K562 (cell line): ENCODE measurements at regions not wholly inside any gene's neighbourhood (a gene's known extent, or its start where the extent isn't known, plus 50 kb on each side); places are given as distances from the start of the nearest gene placed in this dataset.

Source experiments
- ATAC-seq: fragments of 200-7000 bp; cut with Tn5 transposase; 3 replicates; pipeline ENCODE4 v1.9.1; 2020; ENCODE audit warnings: moderate library complexity
- BruUV-seq: library from RNA; stranded (reverse); fragments of 400-500 nt; replicated peaks from 2 replicates; lab custom pipeline; 2021; lab: Mats Ljungman, UMichigan
- CTCF ChIA-PET: fragments of 300-600 bp; formaldehyde crosslinking; extraction: SDS; loops from one replicate; lab custom pipeline; 2021; ENCODE audit warnings: low intra/inter-chr PET ratio; lab: Yijun Ruan, JAX
- POLR2A ChIA-PET: fragments of 300-600, 350-650 bp; sonication (Branson Sonifier 250); formaldehyde crosslinking; extraction: SDS; loops from one replicate; lab custom pipeline; 2021; ENCODE audit warnings: antibody characterized with exemption, inconsistent platforms; lab: Yijun Ruan, JAX
- DNase-seq, 4 experiments: peaks; one replicate each; pipeline versions ENCODE4 v3.0.0 to v3.0.0-alpha.2; 2011 to 2018; ENCODE audit warnings: low spot score in 3 of 4, mixed read lengths in 3 of 4; ENCODE audit errors: extremely low read depth in 1 of 4
- FAIRE-seq: peaks from 2 replicates; lab custom pipeline; 2011; peaks lifted over from hg19 to GRCh38; lab: Jason Lieb, UNC
- H2AFZ ChIP-seq: 2 replicates; pipeline ENCODE4 v1.6.0; 2011; ENCODE audit warnings: low read depth, low read length, control low read depth, inconsistent platforms
- H3K27ac ChIP-seq: fragments of 200-600 bp; 3 replicates; pipeline ENCODE4 v1.8.0; 2011; ENCODE audit warnings: low read depth, mild to moderate bottlenecking, control low read depth, inconsistent platforms, low read length, moderate library complexity, mixed read lengths; ENCODE audit errors: extremely low read depth
- H3K27me3 ChIP-seq, 2 experiments: fragments of 300-600 bp in 1 of 2; 2 replicates in 1 of 2; 3 replicates in 1 of 2; pipeline versions ENCODE4 v1.6.0 to v1.8.0; 2011; ENCODE audit warnings: inconsistent platforms in 2 of 2, low read length in 2 of 2, mild to moderate bottlenecking in 1 of 2, mixed read lengths in 1 of 2, moderate library complexity in 1 of 2; ENCODE audit not compliant: control insufficient read depth in 2 of 2, insufficient read depth in 2 of 2
- H3K36me3 ChIP-seq: fragments of 300-600 bp; 3 replicates; pipeline ENCODE4 v1.8.0; 2011; ENCODE audit warnings: mild to moderate bottlenecking, low read length, inconsistent platforms; ENCODE audit not compliant: control insufficient read depth, insufficient read depth
- H3K4me1 ChIP-seq, 2 experiments: fragments of 200-600 bp in 1 of 2; replicated peaks in 1 of 2; 2 replicates in 1 of 2; 3 replicates in 1 of 2; pipeline versions ENCODE4 v1.5.1 to v1.8.0; 2011; ENCODE audit warnings: inconsistent platforms in 2 of 2, low read length in 2 of 2, mild to moderate bottlenecking in 1 of 2, mixed read lengths in 1 of 2, moderate library complexity in 1 of 2; ENCODE audit not compliant: control insufficient read depth in 2 of 2, insufficient read depth in 2 of 2
- H3K4me2 ChIP-seq: 2 replicates; pipeline ENCODE4 v1.6.1; 2011; ENCODE audit warnings: low read length, control low read depth, inconsistent platforms, mixed read lengths; ENCODE audit not compliant: insufficient read depth
- H3K4me3 ChIP-seq: fragments of 200-600 bp; sonication (generic), shearing (Covaris generic); 2 replicates; pipeline ENCODE4 v1.5.1; 2016; ENCODE audit warnings: control low read depth, inconsistent platforms
- H3K79me2 ChIP-seq: fragments of 200-600 bp; 3 replicates; pipeline ENCODE4 v1.8.0; 2011; ENCODE audit warnings: low read length, inconsistent platforms; ENCODE audit not compliant: control insufficient read depth, insufficient read depth
- H3K9ac ChIP-seq, 2 experiments: 2 replicates each; pipeline versions ENCODE4 v1.6.0 to v1.6.1; 2011; ENCODE audit warnings: low read depth in 2 of 2, low read length in 2 of 2, control low read depth in 1 of 2, inconsistent platforms in 1 of 2, mild to moderate bottlenecking in 1 of 2, mixed read lengths in 1 of 2; ENCODE audit not compliant: insufficient read depth in 1 of 2
- H3K9me1 ChIP-seq: one replicate; pipeline ENCODE4 v1.6.0; 2011; ENCODE audit warnings: inconsistent platforms, mild to moderate bottlenecking, low read length, moderate library complexity; ENCODE audit not compliant: control insufficient read depth, insufficient read depth
- H3K9me3 ChIP-seq: replicated peaks from 2 replicates; pipeline ENCODE4 v1.5.1; 2011; ENCODE audit warnings: low read depth, low read length, inconsistent platforms; ENCODE audit not compliant: control insufficient read depth, insufficient read depth
- H4K20me1 ChIP-seq: replicated peaks from 2 replicates; pipeline ENCODE4 v1.6.1; 2011; ENCODE audit warnings: low read length, inconsistent platforms, mixed read lengths; ENCODE audit not compliant: control insufficient read depth, insufficient read depth
- HIVEP1 ChIP-seq: fragments of 250-450 bp; sonication (Bioruptor Pico); IDR thresholded peaks from 2 replicates; pipeline ENCODE4 v1.4.0; 2020; ENCODE audit warnings: mild to moderate bottlenecking
- LARP7 ChIP-seq: fragments of 450-650 bp; IDR thresholded peaks from 2 replicates; pipeline ENCODE4 v1.6.1; 2016
- MYNN ChIP-seq, 2 experiments: sonication (generic); formaldehyde crosslinking in 1 of 2; IDR thresholded peaks; 2 replicates each; pipeline versions ENCODE4 v1.5.0 to v1.6.1; 2016 to 2020; ENCODE audit warnings: antibody characterized with exemption in 1 of 2, missing genetic modification reagents in 1 of 2
- PURB ChIP-seq: sonication (generic); formaldehyde crosslinking; IDR thresholded peaks from 2 replicates; pipeline ENCODE4 v1.9.0; 2021; ENCODE audit warnings: low read depth, mild to moderate bottlenecking, missing genetic modification reagents
- RAD51 ChIP-seq: fragments of 450-650 bp; IDR thresholded peaks from 2 replicates; pipeline ENCODE4 v1.7.1; 2016; ENCODE audit warnings: low read depth, mild to moderate bottlenecking, borderline replicate concordance
- SIRT6 ChIP-seq: IDR thresholded peaks from one replicate; pipeline ENCODE4 v1.6.1; 2012; ENCODE audit warnings: low read depth, mild to moderate bottlenecking, control low read depth, inconsistent platforms, low read length, moderate library complexity
- ZNF146 ChIP-seq: IDR thresholded peaks from one replicate; pipeline ENCODE4 v1.6.1; 2018; ENCODE audit warnings: missing compliant biosample characterization; ENCODE audit not compliant: unreplicated experiment
- ZNF589 ChIP-seq: fragments of 200-800 bp; sonication (Bioruptor generic); IDR thresholded peaks from 2 replicates; pipeline ENCODE4 v1.6.1; 2016; ENCODE audit warnings: low read depth, missing genetic modification characterization, missing compliant biosample characterization
- WGBS: fragments of 100-300 bp; shearing (Covaris generic); methylation state at CpG from one replicate; pipeline ENCODE4 v1.1.6; 2016; ENCODE audit warnings: low coverage, mixed read lengths; ENCODE audit not compliant: insufficient coverage; ENCODE audit errors: missing lambda C conversion rate; 5-methylcytosine and 5-hydroxymethylcytosine counted together
- in situ Hi-C: fragments of 300-500 bp; cut with MboI; formaldehyde crosslinking; loops from 4 replicates; pipeline ENCODE4 v1.15.0; 2018; ENCODE audit warnings: inconsistent platforms, mixed read lengths
- intact Hi-C: fragments of 100-400 bp; cut with micrococcal nuclease; formaldehyde crosslinking; loops from 2 replicates; pipeline ENCODE4 v1.14.2; 2022
- TF ChIP-seq, protein P1 (sequence below): fragments of 450-650 bp; IDR thresholded peaks from 2 replicates; pipeline ENCODE4 v1.6.1; 2017; ENCODE audit warnings: antibody characterized with exemption, mild to moderate bottlenecking
- TF ChIP-seq, protein P2 (sequence below): fragments of 450-650 bp; formaldehyde crosslinking; IDR thresholded peaks from 2 replicates; pipeline ENCODE4 v1.4.0; 2020; ENCODE audit warnings: mild to moderate bottlenecking, moderate library complexity

DNA sequence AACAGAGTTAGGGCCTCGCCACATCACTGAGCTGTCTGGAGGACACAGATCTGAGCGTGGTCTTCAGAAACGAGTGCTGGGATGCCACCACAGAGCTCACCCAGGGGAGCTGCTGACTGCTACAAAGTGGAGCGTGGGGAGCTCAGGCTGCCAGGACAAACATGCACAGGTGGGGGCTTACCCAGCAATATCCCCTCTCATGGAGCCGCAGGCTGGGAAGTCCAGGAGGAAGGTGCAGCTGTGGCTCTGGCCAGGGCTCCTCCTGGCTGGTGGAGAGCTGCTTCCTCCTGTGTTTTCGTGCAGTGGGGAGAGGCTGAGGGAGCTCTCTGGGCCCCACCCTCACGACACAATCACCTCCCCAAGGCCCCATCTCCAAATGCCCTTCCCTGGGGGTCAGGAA is 368.6 kb upstream of the IRX4 start:
- Histone ChIP-seq H2AFZ (no peak overlapping the region), H3K9me1 (no peaks in the 10 kb centered on the region), H3K4me1 (no peaks in the 10 kb centered on the region), H3K36me3 (no peaks in the 10 kb centered on the region), H3K4me2 (no peak overlapping the region), H3K9ac (no peak overlapping the region), H4K20me1 (no peaks in the 10 kb centered on the region; the same call in 1 of the 2 replicates), H3K79me2 (no peaks in the 10 kb centered on the region), H3K27ac (no peak overlapping the region)
- ChIA-PET CTCF (no interaction called here), POLR2A (interaction anchor here (0.5 kb wide), 1 partner anchor 35 kb away, joined by 5 read pairs; no protein-coding TSS in a partner anchor)
- intact Hi-C loops, result no loop called here
- no peak for ATAC-seq
- 0% methylated on average over 7 of the region's 7 CpGs for WGBS
- DNase-seq, result no peak
- TF ChIP-seq RAD51, result no peak
- no peak for TF ChIP-seq PURB
- no peak for TF ChIP-seq LARP7
- TF ChIP-seq ZNF146 (CRISPR knock-in tag), result no peak
- no peak for TF ChIP-seq HIVEP1 (CRISPR knock-in tag)
- TF ChIP-seq MYNN (IDR thresholded peaks at IDR 0.05), result no peak
- no peak for TF ChIP-seq MYNN (CRISPR knock-in tag; IDR thresholded peaks at IDR 0.05)
- TF ChIP-seq, protein P1, sequence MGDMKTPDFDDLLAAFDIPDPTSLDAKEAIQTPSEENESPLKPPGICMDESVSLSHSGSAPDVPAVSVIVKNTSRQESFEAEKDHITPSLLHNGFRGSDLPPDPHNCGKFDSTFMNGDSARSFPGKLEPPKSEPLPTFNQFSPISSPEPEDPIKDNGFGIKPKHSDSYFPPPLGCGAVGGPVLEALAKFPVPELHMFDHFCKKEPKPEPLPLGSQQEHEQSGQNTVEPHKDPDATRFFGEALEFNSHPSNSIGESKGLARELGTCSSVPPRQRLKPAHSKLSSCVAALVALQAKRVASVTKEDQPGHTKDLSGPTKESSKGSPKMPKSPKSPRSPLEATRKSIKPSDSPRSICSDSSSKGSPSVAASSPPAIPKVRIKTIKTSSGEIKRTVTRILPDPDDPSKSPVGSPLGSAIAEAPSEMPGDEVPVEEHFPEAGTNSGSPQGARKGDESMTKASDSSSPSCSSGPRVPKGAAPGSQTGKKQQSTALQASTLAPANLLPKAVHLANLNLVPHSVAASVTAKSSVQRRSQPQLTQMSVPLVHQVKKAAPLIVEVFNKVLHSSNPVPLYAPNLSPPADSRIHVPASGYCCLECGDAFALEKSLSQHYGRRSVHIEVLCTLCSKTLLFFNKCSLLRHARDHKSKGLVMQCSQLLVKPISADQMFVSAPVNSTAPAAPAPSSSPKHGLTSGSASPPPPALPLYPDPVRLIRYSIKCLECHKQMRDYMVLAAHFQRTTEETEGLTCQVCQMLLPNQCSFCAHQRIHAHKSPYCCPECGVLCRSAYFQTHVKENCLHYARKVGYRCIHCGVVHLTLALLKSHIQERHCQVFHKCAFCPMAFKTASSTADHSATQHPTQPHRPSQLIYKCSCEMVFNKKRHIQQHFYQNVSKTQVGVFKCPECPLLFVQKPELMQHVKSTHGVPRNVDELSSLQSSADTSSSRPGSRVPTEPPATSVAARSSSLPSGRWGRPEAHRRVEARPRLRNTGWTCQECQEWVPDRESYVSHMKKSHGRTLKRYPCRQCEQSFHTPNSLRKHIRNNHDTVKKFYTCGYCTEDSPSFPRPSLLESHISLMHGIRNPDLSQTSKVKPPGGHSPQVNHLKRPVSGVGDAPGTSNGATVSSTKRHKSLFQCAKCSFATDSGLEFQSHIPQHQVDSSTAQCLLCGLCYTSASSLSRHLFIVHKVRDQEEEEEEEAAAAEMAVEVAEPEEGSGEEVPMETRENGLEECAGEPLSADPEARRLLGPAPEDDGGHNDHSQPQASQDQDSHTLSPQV, result no peak
- TF ChIP-seq SIRT6, result no peak
- no peak for TF ChIP-seq ZNF589 (CRISPR knock-in tag)
- TF ChIP-seq, protein P2, sequence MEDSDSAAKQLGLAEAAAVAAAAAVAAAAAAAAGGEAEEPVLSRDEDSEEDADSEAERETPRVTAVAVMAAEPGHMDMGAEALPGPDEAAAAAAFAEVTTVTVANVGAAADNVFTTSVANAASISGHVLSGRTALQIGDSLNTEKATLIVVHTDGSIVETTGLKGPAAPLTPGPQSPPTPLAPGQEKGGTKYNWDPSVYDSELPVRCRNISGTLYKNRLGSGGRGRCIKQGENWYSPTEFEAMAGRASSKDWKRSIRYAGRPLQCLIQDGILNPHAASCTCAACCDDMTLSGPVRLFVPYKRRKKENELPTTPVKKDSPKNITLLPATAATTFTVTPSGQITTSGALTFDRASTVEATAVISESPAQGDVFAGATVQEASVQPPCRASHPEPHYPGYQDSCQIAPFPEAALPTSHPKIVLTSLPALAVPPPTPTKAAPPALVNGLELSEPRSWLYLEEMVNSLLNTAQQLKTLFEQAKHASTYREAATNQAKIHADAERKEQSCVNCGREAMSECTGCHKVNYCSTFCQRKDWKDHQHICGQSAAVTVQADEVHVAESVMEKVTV (CRISPR knock-in tag), result no peak
- TF ChIP-seq, all 486 proteins: peak for 0
- in situ Hi-C loops, result no loop called here
- Histone ChIP-seq H3K4me3 (no peak overlapping the region), H3K9me3 (no peaks in the 10 kb centered on the region), H3K27me3 (peaks cover 0 to 31% of the 10 kb centered on the region in 2 experiments; a peak in 2 of 5 replicates)
- no TSS peak for BruUV-seq
- no peak for FAIRE-seq
